GM18499 (cell line): ENCODE measurements at regions not wholly inside any gene's neighbourhood (a gene's known extent, or its start where the extent isn't known, plus 50 kb on each side); places are given as distances from the start of the nearest gene placed in this dataset.

Experiments used
- ATAC-seq: cut with Tn5 transposase; IDR thresholded peaks from one replicate; pipeline ENCODE4 v1.9.1; 2021; ENCODE audit warnings: moderate number of reproducible peaks; ENCODE audit not compliant: insufficient read depth, unreplicated experiment

- no peak for ATAC-seq
Measured at GRCh38 chr10:128744092-128744491, 617.9 kb upstream of the MKI67 start.

DNA sequence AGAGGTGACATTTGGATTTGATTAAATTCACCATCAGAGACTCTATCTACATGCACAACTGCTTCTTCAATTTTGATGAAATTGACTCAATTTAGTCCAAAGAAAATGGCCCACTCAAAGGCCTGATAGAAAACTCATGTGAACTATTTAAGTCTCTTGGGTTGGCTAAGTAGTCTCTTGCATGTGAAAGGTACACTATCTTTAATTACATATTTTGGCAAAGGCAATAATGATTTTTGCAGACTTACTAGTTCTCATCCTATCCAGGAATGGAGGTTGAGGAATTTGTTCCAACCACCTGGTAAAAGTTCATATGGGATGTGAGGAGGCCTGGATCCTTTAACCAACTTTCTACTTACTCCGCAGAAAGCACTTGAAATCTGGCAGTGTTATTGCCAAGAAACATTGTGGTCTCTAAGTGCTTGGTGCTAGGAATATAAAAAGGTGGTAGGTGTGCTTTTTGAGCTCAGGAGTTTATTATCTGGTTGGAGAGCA lies 618.6 kb upstream of the MKI67 start:
- ATAC-seq, result no peak

DNA sequence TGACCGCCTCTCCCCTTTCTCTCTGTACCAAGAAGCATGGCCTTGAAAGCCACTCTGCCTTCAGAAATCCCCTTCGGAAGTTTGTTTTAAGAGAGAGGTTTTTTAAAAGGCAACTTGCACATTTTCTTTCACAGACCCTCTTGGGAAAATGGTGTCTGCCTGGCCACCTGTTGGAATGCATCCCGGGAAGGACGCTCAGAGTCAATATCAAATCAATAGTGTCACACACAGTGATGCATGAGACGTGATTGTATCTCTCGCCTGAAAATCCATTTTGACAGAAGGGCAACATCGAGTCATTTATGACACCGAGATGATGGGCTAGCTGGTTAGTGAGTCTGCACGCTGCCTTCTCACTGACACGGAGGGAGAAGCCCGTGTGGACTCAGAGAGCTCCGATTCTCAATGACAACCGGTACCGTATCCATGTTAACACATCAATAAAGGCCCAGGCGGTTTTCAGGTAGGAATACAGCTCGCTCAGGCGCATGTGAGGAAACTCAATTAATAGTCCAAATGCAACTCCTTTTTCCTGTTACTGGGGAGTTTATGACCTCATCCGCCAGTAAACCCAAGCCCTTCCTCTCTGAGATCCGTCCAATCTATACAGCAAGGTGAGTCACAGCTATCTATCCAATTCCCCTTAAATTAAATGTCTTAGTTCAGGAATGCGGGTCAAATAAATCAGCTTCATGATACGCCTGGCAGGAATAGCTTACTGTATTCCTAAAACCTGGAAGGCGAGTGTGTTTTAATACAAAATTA lies 621.5 kb upstream of the MKI67 start:
- no peak for ATAC-seq

DNA sequence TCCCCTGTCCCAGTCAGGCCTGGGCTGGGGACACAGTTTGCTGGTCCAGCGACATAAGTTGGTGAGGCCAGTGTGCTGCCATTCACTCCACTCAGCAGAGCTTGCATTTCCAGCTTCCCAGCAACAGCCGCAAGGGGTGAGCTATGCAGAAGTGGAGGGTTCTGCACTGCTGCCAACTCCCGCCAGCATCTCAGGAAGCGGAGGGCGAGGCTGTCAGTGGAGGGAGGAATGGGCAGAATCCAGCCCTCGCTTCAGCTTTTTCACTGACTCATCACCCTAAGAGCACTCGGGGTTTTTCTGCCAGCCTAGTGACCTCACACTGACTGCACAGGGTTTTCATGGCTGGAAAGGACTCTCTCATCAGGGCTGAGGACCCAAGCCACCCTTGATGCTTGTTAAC lies 625.1 kb upstream of the MKI67 start:
- ATAC-seq, result no peak

- no peak for ATAC-seq
Measured at GRCh38 chr10:128751851-128752250, 625.6 kb upstream of the MKI67 start.

DNA sequence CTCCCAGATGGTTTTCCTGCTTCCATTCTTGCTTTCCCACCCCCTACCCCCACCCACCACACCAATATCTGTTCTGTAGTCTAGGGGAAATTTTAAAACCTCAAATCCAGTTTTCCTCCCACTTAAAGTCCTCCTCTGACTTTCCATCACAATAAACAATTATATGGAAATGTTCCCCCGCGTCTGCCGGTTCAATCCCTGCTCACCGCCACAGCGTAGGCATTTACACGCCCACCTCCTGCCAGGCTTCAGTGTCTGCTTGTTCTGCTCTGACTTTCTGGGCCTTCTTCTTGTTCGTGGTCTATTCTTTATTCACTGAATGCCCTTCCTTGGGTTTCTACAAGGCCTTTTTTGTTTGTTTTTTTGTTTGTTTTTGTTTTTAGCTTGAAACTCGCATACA lies 633.0 kb upstream of the MKI67 start:
- no peak for ATAC-seq

DNA sequence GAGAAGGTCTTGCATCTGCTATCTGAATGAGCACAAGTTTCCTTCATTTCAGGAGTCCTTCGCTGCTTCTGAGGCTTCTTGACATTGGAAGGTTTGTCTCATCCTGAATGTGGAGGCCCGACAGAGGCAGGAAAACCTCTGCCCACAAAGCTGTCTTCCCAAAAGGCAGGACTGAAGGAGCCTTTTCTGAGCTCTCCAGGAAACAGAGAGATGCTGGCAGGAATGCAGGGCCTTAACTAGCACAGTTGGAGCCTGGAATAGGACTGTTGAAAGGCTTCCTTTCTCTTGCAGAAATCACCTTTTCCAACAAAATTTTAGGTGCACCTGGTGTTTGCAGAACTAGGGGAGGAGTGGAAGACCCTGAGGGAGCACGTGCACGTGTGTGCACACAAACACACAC lies 637.4 kb upstream of the MKI67 start:
- ATAC-seq, result no peak

DNA sequence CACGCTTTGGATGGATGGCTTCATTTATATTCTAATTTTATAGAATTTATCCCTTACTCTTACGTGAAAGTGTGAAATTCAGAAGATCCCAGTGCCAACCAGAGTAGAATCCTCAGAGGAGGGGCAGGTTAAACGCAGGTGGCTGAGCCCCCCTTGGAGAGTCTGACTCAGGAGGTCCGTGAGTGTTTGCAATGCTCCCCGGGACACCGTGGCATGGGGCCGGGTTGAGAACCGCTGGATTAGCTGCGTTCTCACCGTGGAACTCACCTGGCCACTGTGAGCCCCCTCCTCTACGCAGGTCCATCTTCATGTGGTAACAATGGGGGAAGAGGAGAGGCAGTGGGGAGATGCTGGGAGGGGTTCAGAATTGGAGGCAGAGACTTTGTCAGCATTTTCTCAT lies 638.0 kb upstream of the MKI67 start:
- no peak for ATAC-seq

DNA sequence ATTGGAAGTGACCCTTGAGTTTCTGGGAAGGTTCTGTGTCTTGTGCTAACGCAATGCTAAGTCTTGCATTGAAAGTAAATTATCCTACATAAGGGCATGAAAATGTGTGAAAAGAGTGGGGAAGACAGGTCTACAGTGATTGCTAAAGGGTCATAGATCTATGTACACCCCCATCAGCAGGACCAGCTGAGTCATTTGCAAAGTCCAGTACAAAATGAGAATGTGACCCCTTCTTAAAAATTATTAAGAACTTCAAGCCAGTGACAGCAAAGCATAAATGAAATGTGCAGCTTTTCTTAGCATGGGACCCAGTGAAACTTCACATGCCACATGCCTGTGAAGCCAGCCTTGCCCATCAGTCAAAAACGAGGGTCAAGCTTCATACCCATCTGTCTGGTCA lies 640.7 kb upstream of the MKI67 start:
- ATAC-seq, result no peak

DNA sequence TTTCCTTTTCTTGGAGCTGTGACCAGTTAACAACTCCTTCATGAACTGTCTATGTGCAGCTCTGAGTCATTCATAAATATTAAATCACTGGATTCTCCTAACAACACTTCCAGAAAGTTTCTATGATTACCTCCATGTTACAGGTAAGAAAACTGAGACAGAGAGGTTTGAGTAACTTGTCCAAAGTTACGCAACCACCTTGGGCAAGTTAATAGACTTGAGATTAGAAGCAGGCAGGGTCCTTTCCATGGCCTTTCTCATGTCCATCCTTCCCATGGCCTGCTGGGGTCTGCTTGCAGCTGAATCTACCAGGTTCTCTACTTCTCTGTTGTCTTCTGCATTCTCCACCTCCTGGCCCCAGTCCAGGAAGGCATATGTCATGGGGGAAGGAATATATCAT lies 648.8 kb upstream of the MKI67 start:
- ATAC-seq, result no peak

GRCh38 chr10:128775743-128776142 lies 649.5 kb upstream of the MKI67 start:
- no peak for ATAC-seq

- ATAC-seq, result no peak
Measured at GRCh38 chr10:128776673-128777252, 650.5 kb upstream of the MKI67 start.

- ATAC-seq, result no peak
Measured at GRCh38 chr10:128777342-128777741, 651.1 kb upstream of the MKI67 start.

- ATAC-seq, result no peak
Measured at GRCh38 chr10:128779416-128779815, 653.2 kb upstream of the MKI67 start.

DNA sequence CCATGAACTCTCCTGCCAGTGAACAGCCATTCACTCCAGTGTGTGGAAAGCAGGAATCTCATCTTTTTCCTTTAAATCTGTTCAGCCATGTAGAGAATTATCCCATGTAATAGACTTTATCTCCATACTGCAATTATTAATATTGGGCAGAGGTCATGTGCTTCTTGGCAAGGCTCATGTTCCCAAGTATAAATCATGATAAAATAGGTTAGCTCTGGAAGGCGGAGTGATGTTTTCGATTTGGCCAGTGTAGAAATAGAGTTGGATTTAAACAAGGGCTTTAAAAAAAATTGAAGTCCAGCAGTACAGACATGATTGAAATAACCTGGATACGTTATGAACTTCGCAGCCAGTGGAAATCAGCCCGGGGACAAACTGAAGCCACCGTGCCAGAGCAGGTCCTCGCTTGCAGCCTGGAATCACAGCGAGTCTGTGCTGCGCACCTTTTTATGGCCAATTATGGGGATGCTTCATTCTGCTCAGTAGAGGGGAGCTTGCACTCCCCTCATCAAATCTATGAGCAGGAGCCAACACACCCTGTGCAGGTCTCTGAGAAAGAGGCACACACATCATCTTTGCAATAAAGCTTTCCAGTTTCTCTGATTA lies 654.0 kb upstream of the MKI67 start:
- ATAC-seq, result no peak

- no peak for ATAC-seq
Measured at GRCh38 chr10:128781637-128782036, 655.4 kb upstream of the MKI67 start.

- no peak for ATAC-seq
Measured at GRCh38 chr10:128784444-128784843, 658.2 kb upstream of the MKI67 start.

- ATAC-seq, result no peak
Measured at GRCh38 chr10:128792426-128793140, 666.4 kb upstream of the MKI67 start.

- ATAC-seq, result no peak
Measured at GRCh38 chr10:128793726-128794655, 667.8 kb upstream of the MKI67 start.

DNA sequence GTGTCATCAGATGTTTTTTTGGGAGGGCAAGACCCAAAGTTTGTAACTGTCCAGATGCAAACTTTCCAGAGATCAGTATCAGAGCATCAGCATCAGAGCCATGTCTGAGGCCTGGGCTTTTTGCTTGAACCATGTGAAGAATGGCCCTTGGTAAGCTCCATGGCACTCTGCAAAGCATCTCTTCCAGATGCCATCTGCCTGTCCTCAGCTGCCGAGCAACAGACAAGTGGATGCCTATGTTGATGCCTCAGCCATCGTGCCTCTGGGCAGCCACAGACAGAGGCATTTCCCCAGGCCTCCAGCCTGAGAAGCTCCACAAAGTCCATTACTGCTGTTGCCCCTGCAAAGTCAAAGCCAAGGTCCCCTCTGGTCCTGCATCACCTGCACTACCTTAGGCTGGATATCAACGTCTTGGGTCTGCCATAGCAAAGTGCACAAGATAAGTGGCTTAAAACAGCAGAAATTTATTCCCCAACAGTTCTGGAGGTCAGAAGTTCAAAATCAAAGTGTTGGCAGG lies 670.2 kb upstream of the MKI67 start:
- no peak for ATAC-seq
